GM21825 (cell line): ENCODE measurements at regions not wholly inside any gene's neighbourhood (a gene's known extent, or its start where the extent isn't known, plus 50 kb on each side); places are given as distances from the start of the nearest gene placed in this dataset.

ENCODE experiments used
- ATAC-seq: cut with Tn5 transposase; IDR thresholded peaks from one replicate; pipeline ENCODE4 v1.9.1; 2021; ENCODE audit warnings: mild to moderate bottlenecking, moderate library complexity; ENCODE audit not compliant: unreplicated experiment

DNA sequence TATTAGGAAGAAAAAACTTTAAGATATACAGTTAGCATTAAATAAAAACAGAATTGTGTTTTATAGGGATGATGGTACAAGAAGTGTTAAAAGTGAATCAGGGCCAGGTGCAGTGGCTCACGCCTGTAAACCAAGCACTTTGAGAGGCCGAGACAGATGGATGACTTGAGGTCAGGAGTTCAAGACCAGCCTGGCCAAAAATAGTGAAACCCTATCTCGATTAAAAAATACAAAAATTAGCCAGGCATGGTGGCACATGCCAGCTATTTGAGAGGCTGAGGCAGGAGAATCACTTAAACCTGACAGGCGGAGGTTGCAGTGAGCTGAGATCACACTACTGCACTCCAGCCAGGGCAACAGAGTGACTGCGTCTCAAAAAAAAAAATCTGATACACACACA, 282.9 kb upstream of the ATP10B start:
- ATAC-seq: no peak

DNA sequence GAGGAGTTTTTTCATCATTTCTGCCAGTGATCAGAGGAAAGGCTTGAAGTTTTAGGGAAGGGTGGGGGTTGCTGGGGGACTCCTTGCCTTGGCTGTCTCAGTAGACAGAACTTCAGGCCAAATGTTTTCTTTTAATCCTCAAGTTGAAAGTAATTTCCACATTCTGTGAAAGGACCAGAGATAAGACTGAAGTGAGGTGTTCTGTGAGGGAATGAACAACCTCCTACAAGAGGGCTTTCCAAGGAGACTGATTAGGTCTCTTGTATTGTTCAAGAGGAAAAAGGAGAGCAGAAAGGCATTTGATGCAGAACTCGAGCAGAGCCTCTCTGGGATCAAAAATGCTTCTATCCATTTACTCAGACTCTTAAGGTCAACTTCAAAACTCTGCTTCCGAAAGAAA, 282.1 kb upstream of the ATP10B start:
- no peak for ATAC-seq

DNA sequence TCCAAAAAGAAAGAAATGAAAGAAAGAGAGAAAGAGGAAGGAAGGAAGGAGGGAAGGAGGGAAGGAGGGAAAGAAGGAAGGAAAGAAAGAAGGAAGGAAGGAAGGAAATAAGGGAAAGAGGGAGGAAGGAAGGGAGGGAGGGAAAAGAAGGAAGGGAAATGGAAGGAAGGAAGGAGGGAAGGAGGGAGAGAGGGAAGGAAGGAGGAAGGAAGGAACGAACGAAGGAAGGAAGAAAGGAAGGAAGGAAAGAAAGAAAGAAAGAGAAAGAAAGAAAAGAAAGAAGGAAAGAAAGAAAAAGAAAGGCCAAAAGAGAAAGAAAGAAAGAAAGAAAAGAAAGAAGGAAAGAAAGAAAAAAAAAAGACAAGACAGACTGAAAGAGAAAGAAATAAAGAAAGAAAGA, 263.9 kb upstream of the ATP10B start:
- no peak for ATAC-seq

DNA sequence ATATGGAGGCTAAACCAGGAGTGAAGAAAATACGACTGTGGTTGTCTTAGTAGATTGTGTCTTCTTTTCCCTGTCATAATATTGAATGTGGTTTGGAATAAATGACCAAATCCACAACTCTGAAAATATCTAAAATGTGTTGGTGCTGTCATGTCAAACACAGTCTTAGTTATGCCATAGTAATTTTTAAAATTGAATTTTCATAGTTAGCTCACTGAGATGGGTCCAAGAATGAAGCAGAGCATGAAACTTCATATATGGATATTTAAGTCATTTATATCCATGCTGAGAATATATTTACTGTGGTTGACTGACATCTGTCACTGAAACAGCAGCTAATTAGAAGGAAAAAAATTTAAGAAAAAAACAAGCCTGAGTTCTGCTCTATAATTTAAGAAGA, 260.4 kb upstream of the ATP10B start:
- ATAC-seq: no peak

DNA sequence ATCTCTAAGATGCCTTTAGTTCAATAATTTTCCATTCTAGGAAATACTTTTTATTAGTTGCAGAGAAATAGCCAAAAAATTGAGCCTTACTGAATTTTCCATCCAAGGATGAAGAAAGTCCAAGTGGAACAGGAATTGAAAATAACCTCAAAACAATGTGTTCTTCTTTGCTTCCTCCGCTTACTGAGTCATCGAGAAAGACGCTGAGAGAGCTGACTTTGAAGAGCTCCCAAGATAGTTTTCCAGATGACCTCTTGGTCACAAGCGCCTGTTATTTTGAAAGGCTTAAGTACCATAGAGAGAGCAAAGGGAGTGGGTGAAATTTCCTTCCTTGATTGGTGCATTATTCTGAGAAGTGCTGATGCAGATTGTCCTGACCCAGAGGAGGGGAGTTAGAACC, 253.5 kb upstream of the ATP10B start:
- no peak for ATAC-seq

DNA sequence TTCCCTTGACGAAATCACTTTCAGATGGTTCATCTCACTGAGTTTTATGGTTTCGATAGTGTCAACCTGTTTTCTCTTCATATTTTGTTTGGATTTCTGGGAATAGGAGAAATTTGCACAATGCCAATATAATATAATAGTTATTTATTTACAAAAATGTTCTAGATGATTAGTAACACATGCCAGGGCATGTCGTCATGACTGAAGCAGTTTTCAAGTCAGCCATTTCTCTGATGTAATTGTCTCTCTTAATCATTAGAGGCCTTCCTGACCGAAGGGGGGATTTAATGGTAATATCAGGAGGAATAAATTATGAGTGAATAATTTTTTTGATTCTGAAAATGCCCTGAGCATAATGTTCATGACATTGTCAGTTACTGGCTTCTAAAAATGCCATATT, 246.5 kb upstream of the ATP10B start:
- no peak for ATAC-seq

DNA sequence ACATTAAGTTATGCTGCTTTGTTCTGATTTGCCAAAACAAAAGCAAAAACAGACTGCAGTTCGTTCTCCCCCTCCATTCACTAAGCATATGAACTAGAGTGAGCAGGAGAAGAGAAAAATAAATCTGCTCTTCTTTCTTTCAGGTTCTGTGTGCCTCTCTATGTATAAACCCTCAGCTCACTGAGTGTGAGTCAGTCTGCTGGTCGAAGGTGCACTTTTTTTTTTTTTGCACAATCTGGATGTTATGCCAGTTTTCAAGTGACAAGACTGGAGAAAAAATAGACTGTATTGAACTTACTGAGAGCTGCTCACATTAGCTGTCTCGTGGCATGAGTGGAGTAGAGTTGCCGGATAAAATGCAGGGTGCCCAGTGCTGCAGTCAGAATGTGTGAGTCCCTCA, 244.6 kb upstream of the ATP10B start:
- ATAC-seq: no peak

DNA sequence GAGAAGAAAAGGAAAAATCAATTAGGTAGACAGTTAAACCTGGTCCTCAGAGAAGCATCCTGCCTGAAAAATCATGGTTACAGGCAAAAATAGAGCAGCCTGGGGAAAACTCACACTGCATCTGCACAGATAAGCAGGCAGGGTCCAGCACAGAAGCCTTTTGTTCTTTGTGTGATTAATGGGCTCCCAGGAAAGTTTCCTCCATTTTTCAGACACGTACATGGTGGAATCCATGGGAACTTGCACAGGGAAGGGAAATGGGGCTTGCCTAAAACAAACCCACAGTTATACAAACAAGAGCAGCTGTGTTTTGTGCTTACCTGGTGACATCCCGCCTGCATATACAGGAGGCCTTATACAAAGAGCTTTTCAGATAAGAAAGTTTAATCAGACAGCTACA, 243.9 kb upstream of the ATP10B start:
- no peak for ATAC-seq

DNA sequence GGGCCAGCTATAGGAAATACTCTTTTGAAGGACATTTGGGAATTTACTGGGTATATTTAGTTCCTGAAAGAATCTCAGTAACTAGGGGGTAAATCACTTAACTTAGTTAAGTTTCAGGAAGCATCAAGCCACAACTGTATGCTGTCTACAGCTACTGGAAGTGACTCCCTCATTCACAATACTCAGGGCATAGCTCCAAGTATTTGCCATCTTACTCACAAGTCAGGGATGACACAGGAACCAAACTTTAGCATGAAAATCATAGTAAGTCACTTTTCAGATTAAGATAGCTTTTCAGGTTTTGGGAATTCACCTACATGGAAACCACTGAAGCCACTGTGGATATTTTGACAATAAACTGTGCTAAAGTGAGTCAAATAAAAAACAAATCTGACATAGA, 242.4 kb upstream of the ATP10B start:
- ATAC-seq: no peak

DNA sequence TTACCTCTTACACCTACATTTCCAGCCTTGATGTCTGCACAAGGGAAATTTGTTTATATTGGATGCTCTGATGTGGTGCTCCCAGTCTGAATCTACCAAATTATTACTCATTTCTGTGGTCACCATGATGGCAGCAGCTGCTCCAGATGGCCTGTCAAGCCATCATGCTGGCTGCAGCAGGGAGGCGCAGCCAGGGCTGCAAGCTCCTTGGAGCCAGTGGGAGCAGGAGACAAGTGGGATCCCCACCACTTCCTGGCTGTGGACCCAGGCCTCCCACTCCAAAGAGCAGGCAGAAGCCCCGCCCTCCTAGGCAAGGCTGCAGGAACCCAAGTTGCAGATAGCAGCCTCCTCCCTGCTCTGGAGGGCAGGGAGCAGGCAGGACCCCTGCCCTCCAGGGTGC, 241.1 kb upstream of the ATP10B start:
- ATAC-seq: no peak

DNA sequence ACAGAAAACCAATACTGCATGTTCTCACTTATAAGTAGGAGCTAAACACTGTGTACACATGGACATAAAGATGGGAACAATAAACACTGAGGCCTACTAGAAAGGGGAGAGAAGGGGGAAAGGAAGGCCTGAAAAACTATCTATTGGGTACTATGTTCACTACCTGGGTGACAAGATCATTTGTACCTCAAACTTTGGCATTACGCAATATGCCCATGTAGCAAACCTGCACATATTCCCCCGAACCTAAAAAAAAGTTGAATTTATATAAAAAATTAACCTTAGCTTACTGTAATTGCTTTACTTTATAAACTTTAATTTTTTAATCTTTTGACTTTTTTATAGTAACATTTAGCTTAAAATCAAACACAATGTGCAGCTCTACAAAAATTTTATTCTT, 237.6 kb upstream of the ATP10B start:
- no peak for ATAC-seq

DNA sequence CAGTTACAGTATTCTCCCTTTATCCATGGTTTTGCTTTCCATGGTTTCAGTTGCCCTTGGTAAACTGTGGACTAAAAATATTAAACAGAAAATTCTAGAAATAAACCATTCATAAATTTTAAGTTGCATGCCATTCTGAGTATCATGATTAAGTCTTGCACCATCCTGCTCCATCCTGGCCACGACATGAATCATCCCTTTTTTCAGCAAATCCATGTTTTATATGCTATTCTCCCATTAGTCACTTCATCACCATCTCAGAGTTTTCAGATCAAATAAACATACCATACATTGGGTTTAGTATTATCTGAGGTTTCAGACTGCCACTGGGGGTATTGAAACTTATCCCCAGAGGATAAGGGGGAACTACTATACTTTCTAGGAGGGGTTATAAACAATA, 234.4 kb upstream of the ATP10B start:
- no peak for ATAC-seq

DNA sequence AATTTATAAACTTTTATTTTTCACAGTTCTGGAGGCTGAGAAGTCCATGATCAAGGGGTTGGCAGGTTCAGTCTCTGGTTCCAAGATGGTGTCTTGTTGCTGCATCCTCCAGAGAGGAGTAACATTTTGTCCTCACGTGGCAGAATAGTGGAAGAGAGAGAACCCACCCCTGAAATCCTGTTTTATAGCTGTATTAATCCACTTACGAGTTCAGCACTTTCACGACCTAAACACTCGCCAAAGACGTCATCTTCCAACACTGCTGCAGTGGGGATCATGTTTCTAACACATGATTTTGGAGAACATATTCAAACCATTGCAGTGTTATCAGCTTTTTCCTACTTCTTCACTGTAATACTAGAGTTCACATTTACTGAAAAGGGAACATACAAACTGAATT, 233.0 kb upstream of the ATP10B start:
- ATAC-seq: no peak

DNA sequence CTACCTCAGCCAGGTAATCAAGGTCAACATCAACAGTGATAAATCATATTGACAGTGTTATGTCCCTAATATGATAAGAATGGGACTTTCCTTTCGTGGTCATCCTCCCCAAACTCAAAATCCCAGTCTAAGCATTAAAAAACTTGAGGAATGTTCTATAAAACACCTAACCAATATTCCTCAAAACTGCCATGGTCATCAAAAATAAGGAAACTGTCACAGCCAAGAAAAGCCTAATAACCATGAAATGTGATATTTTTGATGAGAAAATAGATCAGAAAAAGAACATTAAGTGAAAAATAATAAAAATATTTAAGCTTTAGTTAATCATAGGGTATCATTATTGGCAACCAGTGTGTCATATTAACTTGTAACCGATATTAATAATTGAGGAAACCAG, 232.1 kb upstream of the ATP10B start:
- ATAC-seq: no peak

DNA sequence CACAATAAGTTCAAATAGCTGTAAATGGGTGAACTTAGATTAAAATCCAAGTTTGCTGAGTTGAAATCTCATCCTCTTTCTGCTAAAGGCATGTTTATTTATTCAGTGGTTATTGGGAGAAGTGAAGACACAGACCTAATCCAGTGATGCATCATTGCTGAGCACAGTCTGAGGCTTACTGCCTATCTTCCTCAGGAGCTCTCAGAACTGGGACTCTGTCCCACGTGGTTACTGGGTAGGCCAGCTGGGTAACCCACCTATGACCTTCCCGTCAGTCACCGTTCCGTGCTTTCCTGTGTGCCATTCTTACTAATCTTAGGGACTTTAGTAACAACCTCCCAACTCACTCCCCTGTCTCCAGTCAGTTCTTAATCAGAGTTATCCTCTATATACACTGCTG, 226.8 kb upstream of the ATP10B start:
- no peak for ATAC-seq

DNA sequence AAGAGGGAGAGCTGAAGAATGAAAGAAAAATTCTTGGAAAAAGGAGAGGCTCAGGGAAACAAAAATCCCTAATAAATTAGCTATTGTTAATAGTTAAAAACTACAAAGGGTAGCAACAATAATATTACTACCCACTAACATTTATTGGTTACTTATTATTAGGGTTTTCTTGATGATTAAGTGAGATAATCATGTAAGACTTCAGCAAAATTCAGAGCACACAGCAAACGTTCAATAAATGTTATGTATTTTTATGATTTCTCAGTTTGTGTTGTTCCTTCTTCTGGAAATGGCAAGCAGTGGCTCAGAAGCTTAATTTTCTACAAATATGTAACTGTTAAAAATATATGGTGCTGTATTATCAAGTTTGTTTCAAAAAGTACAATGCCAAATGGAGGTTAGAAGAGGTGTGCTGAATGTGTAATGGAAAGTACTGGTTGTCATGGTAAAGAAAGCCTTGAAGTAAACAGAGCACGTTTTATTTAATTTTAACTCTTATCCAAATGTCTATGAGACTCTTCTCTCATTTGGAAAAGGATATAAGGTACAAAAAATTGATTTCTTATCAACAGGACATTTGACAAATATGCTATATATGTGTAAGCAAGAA, 226.0 kb upstream of the ATP10B start:
- no peak for ATAC-seq

DNA sequence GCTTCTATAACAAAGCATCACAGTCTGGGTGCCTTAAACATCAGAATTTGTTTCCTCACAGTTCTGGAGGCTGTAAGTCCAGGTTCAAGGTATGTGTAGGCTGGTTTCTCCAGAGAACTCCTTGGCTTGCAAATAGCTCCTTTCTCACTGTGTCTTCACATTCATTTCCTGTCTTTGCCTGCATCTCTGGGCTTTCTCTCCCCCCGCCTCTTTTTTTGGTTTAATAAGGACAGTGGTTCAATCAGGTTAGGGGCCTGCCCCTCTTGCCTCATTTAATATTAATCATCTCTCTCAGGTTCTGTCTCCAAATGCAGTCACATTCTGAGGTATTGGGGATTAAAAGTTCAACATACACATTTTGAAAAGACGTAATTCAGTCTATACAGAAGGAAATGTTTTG, 225.5 kb upstream of the ATP10B start:
- ATAC-seq: no peak

DNA sequence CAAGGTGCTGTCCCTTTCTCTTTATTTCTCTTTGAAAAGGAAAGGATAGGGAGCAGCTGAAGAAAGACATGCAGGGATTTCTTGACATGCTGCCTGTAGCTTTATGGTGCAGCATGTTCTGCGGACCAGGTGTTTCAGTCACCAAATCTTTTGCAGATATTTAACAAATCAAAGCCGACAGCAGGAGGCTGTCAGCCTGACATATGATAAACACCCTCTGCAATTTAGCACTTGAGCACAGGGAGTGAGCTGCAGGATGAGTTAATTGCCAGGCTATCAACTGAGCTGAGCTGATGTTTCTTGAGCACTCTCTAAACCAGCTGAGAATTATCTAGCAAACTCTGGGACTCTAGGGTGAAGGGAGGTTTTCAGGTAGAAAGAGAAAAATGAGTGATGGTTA, 212.8 kb upstream of the ATP10B start:
- no peak for ATAC-seq

DNA sequence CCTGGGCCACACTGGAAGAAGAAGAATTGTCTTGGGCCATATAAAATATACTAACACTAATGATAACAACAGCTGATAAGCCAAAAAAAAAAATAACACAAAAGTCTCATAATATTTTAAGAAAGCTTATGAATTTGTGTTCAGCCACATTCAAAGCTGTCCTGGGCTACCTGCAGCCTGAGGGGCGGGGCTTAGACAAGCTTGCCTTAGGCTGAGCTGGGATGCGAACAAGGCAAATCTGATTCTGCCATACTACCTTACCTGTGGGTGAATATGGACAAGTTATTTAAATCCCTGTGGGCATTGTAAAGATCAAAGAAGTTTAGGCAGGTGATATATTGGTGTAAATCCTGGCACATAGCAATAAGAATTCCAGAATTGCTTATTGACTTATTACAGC, 212.3 kb upstream of the ATP10B start:
- ATAC-seq: no peak

DNA sequence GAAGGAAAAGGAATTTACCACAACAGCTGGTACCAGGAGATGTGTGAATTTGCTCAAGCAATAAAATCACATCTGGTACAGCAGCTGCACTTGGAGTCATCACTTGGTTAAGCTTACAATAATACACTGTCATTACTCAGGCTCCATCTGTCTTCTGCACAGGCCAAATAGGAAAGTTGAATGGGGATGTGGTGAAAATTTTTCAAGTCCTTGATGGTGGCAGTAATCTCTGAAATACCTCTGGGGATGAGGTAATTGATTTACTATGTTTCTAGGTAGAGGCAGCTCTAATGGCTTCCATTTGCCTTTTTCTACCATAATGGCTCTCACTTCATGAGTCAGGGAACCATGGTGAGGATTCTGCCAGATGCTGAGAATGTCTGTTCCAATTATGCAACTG, 206.8 kb upstream of the ATP10B start:
- ATAC-seq: no peak

DNA sequence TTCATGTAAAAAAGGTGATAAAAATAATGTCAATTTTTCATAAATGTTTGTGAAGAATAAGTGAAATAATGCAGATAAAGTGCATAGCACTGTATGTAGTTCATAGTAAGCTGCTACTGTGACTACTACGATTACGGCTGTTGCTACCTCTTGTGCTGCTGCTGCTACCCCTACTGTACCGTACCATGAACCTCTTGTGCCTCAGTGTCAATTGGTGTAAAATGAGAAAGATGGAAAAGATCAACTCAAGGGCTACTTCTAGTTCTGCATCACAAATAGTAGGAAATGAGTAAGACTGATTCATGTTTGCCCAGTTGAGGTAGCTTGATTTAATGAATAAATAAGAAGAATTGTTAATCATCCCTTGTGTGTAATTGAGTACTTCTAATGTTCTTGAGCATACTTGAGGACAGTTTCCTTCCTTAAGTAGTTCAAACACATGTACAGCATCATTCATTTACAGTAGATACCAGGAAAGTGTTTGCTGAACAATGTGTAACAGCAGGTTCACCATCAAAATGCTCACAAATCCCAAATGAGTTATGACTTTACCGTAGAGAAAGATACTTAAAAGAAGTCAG, 200.0 kb upstream of the ATP10B start:
- no peak for ATAC-seq

DNA sequence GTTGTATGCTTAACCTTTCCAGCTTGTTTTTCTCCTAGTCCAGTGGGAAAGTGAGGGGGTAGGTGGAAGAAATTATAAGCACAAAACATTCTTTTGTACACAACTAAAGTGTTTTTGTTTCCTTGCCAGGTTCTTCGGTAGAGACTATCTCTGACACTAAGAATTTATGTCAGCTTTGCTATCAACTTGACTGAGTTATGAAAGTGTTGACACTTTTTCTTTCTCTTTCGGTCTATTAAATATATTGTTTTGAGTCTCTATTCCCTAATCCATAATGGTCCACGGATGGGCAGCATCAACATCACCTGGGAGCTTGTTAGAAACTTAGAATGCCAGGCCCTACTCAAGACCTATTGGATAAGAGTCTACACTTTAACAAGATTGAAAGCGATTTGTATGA, 195.0 kb upstream of the ATP10B start:
- ATAC-seq: no peak

DNA sequence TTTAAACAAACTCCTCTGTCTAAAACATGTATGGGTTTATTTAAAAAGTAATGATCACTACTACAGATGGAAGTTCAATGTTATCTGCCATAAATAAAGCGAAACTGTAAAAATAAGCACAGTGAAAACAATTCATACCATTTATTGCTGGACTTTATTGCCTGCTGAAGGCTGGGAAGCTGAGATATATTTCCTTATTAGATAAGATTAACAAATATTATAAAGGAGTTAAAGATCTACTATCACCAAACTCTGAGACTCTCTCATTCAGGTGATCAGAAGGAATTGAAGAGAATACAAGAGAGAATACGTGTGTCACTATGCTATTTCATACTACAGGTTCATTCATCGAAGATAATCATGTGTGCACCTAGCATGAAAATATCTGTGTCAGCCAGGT, 190.9 kb upstream of the ATP10B start:
- no peak for ATAC-seq
